DND-41 (cell line): ENCODE measurements at regions not wholly inside any gene's neighbourhood (a gene's known extent, or its start where the extent isn't known, plus 50 kb on each side); places are given as distances from the start of the nearest gene placed in this dataset.

Experiments
- EZH2 ChIP-seq: IDR thresholded peaks from 3 replicates; pipeline ENCODE4 v1.6.1; 2012; ENCODE audit warnings: borderline replicate concordance, low read depth, mild to moderate bottlenecking, moderate library complexity, low read length, inconsistent platforms; ENCODE audit not compliant: severe bottlenecking
- TF ChIP-seq, protein P1 (sequence below): IDR thresholded peaks from 2 replicates; pipeline ENCODE4 v1.5.1; 2012; ENCODE audit warnings: borderline replicate concordance, low read length, moderate library complexity, mild to moderate bottlenecking; ENCODE audit not compliant: poor library complexity, severe bottlenecking; ENCODE audit errors: extremely low read depth

DNA sequence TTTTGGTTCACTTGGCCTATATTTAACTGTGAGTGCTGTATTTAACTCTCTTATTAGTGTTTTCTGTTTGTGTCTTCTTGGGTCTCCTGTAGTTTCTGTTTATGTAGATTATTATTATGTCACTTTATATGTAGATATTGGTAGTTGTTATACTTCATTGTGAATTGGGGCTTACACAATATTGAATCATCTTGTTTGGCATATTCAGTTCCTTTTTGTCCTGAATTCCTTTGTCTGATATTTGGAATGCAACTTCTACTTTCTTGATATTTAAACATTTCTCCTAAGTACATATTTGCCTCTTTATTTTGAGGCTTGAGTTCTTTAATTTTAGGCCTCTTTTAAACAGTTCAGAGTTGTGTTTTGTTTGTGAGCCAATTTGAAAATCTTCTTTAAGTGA, 544.8 kb upstream of the ADGRL3 start:
- TF ChIP-seq, protein P1, sequence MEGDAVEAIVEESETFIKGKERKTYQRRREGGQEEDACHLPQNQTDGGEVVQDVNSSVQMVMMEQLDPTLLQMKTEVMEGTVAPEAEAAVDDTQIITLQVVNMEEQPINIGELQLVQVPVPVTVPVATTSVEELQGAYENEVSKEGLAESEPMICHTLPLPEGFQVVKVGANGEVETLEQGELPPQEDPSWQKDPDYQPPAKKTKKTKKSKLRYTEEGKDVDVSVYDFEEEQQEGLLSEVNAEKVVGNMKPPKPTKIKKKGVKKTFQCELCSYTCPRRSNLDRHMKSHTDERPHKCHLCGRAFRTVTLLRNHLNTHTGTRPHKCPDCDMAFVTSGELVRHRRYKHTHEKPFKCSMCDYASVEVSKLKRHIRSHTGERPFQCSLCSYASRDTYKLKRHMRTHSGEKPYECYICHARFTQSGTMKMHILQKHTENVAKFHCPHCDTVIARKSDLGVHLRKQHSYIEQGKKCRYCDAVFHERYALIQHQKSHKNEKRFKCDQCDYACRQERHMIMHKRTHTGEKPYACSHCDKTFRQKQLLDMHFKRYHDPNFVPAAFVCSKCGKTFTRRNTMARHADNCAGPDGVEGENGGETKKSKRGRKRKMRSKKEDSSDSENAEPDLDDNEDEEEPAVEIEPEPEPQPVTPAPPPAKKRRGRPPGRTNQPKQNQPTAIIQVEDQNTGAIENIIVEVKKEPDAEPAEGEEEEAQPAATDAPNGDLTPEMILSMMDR = no peak
- TF ChIP-seq EZH2 = no peak
